ENCODE measurements at regions not wholly inside any gene's neighbourhood (a gene's known extent, or its start where the extent isn't known, plus 50 kb on each side); places are given as distances from the start of the nearest gene placed in this dataset.

DNA sequence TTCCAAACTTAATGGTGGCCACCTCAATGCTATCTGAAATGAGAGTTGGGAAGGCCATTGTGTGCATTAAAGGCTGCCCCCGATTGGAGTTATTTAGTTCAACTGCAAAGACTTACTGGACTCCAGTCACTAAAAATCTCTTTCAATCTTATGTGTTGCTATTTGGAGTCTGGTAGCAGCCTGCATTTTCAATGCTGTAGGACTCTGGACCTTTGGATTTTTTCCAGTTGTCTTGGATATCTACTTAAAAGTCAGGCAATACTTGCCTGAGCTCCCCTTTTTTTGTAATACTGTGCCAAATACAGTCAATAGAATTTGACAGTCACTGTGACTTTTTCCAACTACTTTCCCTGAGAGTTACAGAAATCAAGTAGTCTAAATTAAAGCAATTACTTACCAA lies 281.9 kb downstream of the TRIB2 start:
- no peak overlapping the region for H4K5ac ChIP-seq (ENCODE audit: insufficient read length, low read depth, low read length)

More for the DNA sequence above, 281.9 kb downstream of the TRIB2 start:
- no peak overlapping the region for H3K4ac ChIP-seq (replicated peaks; ENCODE audit: insufficient read length, low read depth, low read length)
- no peak overlapping the region for H3K14ac ChIP-seq (ENCODE audit: insufficient read length)
- H3K23ac ChIP-seq (ENCODE audit: insufficient read length): no peak overlapping the region
- no peaks in the 10 kb centered on the region for H3K27me3 ChIP-seq (replicated peaks in 1 of 4; ENCODE audit: control insufficient read depth in 3 of 4, extremely low read depth in 1 of 4, insufficient read depth in 3 of 4, low read length in 3 of 4)
- no peak overlapping the region for H3K9ac ChIP-seq (replicated peaks in 1 of 4; ENCODE audit: extremely low read depth in 1 of 4, low read depth in 3 of 4, low read length in 3 of 4)
- no peak overlapping the region for H3K4me3 ChIP-seq (ENCODE audit: extremely low read depth in 1 of 4, insufficient read depth in 2 of 4, low read depth in 3 of 4, low read length in 4 of 4)
- no peak overlapping the region for H2BK12ac ChIP-seq (ENCODE audit: low read depth, low read length)
- H3K4me1 ChIP-seq (replicated peaks in 1 of 4; ENCODE audit: control insufficient read depth in 3 of 4, insufficient read depth in 4 of 4, low read length in 3 of 4): no peaks in the 10 kb centered on the region
- POLR2A ChIA-PET (ENCODE audit: partially characterized antibody): no interaction called here
- H2BK15ac ChIP-seq (ENCODE audit: low read length): no peak overlapping the region
- no peak overlapping the region for H3K4me2 ChIP-seq (ENCODE audit: insufficient read depth in 1 of 2, low read depth in 2 of 2, low read length in 2 of 2)
- no peak overlapping the region for H4K8ac ChIP-seq (ENCODE audit: extremely low read depth, insufficient read depth, low read length)
- no peaks in the 10 kb centered on the region for H3K9me3 ChIP-seq (ENCODE audit: insufficient read depth in 2 of 2, low read depth in 1 of 2, low read length in 1 of 2)
- H3K36me3 ChIP-seq (ENCODE audit: control insufficient read depth in 2 of 4, insufficient read depth in 4 of 4, low read length in 3 of 4): no peaks in the 10 kb centered on the region
- H3K23me2 ChIP-seq (ENCODE audit: low read depth, low read length): no peaks in the 10 kb centered on the region
- H2AK5ac ChIP-seq (ENCODE audit: low read depth, low read length): no peak overlapping the region
- no peak overlapping the region for H2BK120ac ChIP-seq (replicated peaks; ENCODE audit: low read depth, low read length)
- no peak for TF ChIP-seq MAX (IDR thresholded peaks at IDR 0.05)
- TF ChIP-seq BACH1 (IDR thresholded peaks at IDR 0.05; ENCODE audit: low read length): no peak
- TF ChIP-seq SIRT6 (IDR thresholded peaks at IDR 0.05; ENCODE audit: low read length): no peak
- TF ChIP-seq EP300 (IDR thresholded peaks at IDR 0.05; ENCODE audit: borderline replicate concordance in 1 of 2, low read depth in 2 of 2, low read length in 2 of 2): no peak
- TF ChIP-seq RAD21 (IDR thresholded peaks at IDR 0.05 in 1 of 2, conservative IDR thresholded peaks at IDR 0.05 in 1 of 2; ENCODE audit: low read depth in 2 of 2, low read length in 2 of 2): no peak
- no peak for TF ChIP-seq NANOG (IDR thresholded peaks at IDR 0.05; ENCODE audit: insufficient read depth, low read depth, low read length, poor library complexity, severe bottlenecking)
- TF ChIP-seq POLR2A (IDR thresholded peaks at IDR 0.05; ENCODE audit: control extremely low read depth in 1 of 2, low read depth in 2 of 2, low read length in 2 of 2): no peak
- TF ChIP-seq RFX5 (IDR thresholded peaks at IDR 0.05; ENCODE audit: borderline replicate concordance, low read depth, low read length): no peak
- CTCF ChIA-PET (ENCODE audit: partially characterized antibody): interaction anchor here (1.0 kb wide), 1 partner anchor 8 kb away, joined by 3 read pairs; no protein-coding TSS in a partner anchor
- H2BK5ac ChIP-seq (ENCODE audit: low read depth, low read length): no peak overlapping the region
- H4K20me1 ChIP-seq (replicated peaks in 1 of 2; ENCODE audit: control insufficient read depth in 1 of 2, insufficient read depth in 2 of 2, low read length in 2 of 2): no peaks in the 10 kb centered on the region
- no peak for FAIRE-seq
- WGBS, 2 experiments (ENCODE audit: extremely low coverage in 1 of 2, insufficient coverage in 1 of 2, insufficient read length in 1 of 2, insufficient replicate concordance in 2 of 2, low coverage in 1 of 2, low lambda C conversion rate in 2 of 2, missing lambda C conversion rate in 1 of 2): 96% methylated on average over 1 of the region's 1 CpG; no CpG with 5 or more reads in 1 of the 2 experiments
- H4K91ac ChIP-seq (replicated peaks; ENCODE audit: insufficient read length, low read length): no peak overlapping the region
- no peak overlapping the region for H3K56ac ChIP-seq (replicated peaks; ENCODE audit: insufficient read length, low read depth, low read length)
- no peak for DNase-seq (ENCODE audit: low read depth in 1 of 2, low spot score in 2 of 2)
- H3K18ac ChIP-seq (ENCODE audit: extremely low read depth, low read length): no peak overlapping the region
- H2AFZ ChIP-seq (ENCODE audit: low read length): no peak overlapping the region
- H3K27ac ChIP-seq (ENCODE audit: low read depth, low read length): no peak overlapping the region
- H2BK20ac ChIP-seq (ENCODE audit: low read length): no peak overlapping the region
- H3K79me2 ChIP-seq (ENCODE audit: control insufficient read depth in 1 of 2, insufficient read depth in 2 of 2, low read length in 2 of 2): no peaks in the 10 kb centered on the region
- no peaks in the 10 kb centered on the region for H3K79me1 ChIP-seq (ENCODE audit: low read depth, low read length)

Measured in H1 (cell line).